NCI-H2029 (cell line): ENCODE measurements at regions not wholly inside any gene's neighbourhood (a gene's known extent, or its start where the extent isn't known, plus 50 kb on each side); places are given as distances from the start of the nearest gene placed in this dataset.
"Not testable (repeated sequence)": the region's sequence is repeated elsewhere in the genome, so short reads cannot be mapped to it uniquely, and the experiment has no call there.

Experiments
- DNase-seq: peaks from one replicate; lab custom pipeline; 2025; lab: John Stamatoyannopoulos, UW

- peak; percentile 13 for DNase-seq
These were observed 105.0 kb upstream of the PRSS3 start for GRCh38 chr9:33690143-33690933.

- no peak for DNase-seq
These were observed 100.1 kb upstream of the PRSS3 start for GRCh38 chr9:33695299-33695698.

GRCh38 chr9:33695856-33696255 lies 99.5 kb upstream of the PRSS3 start:
- no peak for DNase-seq

GRCh38 chr9:33697171-33697570 lies 98.2 kb upstream of the PRSS3 start:
- no peak for DNase-seq

GRCh38 chr9:33698267-33698666 lies 97.1 kb upstream of the PRSS3 start:
- no peak for DNase-seq

GRCh38 chr9:33700940-33701339 lies 94.4 kb upstream of the PRSS3 start:
- DNase-seq = not testable (repeated sequence)

- DNase-seq = no peak
These were observed 91.8 kb upstream of the PRSS3 start for GRCh38 chr9:33703430-33704102.

GRCh38 chr9:33705440-33705839 lies 89.9 kb upstream of the PRSS3 start:
- DNase-seq = not testable (repeated sequence)

GRCh38 chr9:33708441-33708840 lies 86.9 kb upstream of the PRSS3 start:
- no peak for DNase-seq

GRCh38 chr9:33709269-33709668 lies 86.1 kb upstream of the PRSS3 start:
- DNase-seq = no peak

GRCh38 chr9:33711418-33711817 lies 83.9 kb upstream of the PRSS3 start:
- not testable (repeated sequence) for DNase-seq

- DNase-seq = no peak
These were observed 80.4 kb upstream of the PRSS3 start for GRCh38 chr9:33714989-33715388.

- no peak for DNase-seq
These were observed 76.4 kb upstream of the PRSS3 start for GRCh38 chr9:33718987-33719386.

- peak; percentile 55 for DNase-seq
These were observed 75.6 kb upstream of the PRSS3 start for GRCh38 chr9:33719581-33720374.

GRCh38 chr9:33721674-33722358 lies 73.5 kb upstream of the PRSS3 start:
- peak; percentile 71 for DNase-seq

- DNase-seq = no peak
These were observed 73.0 kb upstream of the PRSS3 start for GRCh38 chr9:33722359-33722675.

- DNase-seq = no peak
These were observed 66.7 kb upstream of the PRSS3 start for GRCh38 chr9:33728613-33729012.

GRCh38 chr9:33731142-33731541 lies 64.2 kb upstream of the PRSS3 start:
- no peak for DNase-seq

- DNase-seq = no peak
These were observed 63.7 kb upstream of the PRSS3 start for GRCh38 chr9:33731625-33732024.

- DNase-seq = not testable (repeated sequence)
These were observed 61.0 kb upstream of the PRSS3 start for GRCh38 chr9:33734247-33734940.

GRCh38 chr9:33734941-33735835 lies 60.2 kb upstream of the PRSS3 start:
- not testable (repeated sequence) for DNase-seq
